ENCODE measurements at regions not wholly inside any gene's neighbourhood (a gene's known extent, or its start where the extent isn't known, plus 50 kb on each side); places are given as distances from the start of the nearest gene placed in this dataset.

- Mint-ChIP-seq H3K36me3 (ENCODE audit: insufficient read depth) (no peaks in the 10 kb centered on the region), H3K9me3 (no peaks in the 10 kb centered on the region), H3K4me3 (no peak overlapping the region), H3K4me1 (ENCODE audit: low read depth) (peaks cover 37% of the 10 kb centered on the region), H3K27me3 (ENCODE audit: low read depth) (no peaks in the 10 kb centered on the region)
- ATAC-seq (no peak), DNase-seq (no peak)
These were observed 160.7 kb upstream of the ZNF32 start for GRCh38 chr10:43809211-43809930.

GRCh38 chr10:43808136-43808535, 159.5 kb upstream of the ZNF32 start:
- H3K4me3 Mint-ChIP-seq: no peak overlapping the region
- H3K9me3 Mint-ChIP-seq: no peaks in the 10 kb centered on the region
- no peaks in the 10 kb centered on the region for H3K27me3 Mint-ChIP-seq (ENCODE audit: low read depth)
- peak in 1 of 2 donors; percentile 67 for ATAC-seq
- peaks cover 37% of the 10 kb centered on the region for H3K4me1 Mint-ChIP-seq (ENCODE audit: low read depth)
- no peak for DNase-seq
- no peaks in the 10 kb centered on the region for H3K36me3 Mint-ChIP-seq (ENCODE audit: insufficient read depth)

GRCh38 chr10:43806831-43807640, 158.4 kb upstream of the ZNF32 start:
- Mint-ChIP-seq H3K4me1 (ENCODE audit: low read depth) (peaks cover 37% of the 10 kb centered on the region), H3K4me3 (no peak overlapping the region), H3K27me3 (ENCODE audit: low read depth) (no peaks in the 10 kb centered on the region), H3K9me3 (no peaks in the 10 kb centered on the region), H3K36me3 (ENCODE audit: insufficient read depth) (no peaks in the 10 kb centered on the region)
- DNase-seq: no peak
- no peak for ATAC-seq

GRCh38 chr10:43803791-43804190, 155.1 kb upstream of the ZNF32 start:
- no peak for DNase-seq
- Mint-ChIP-seq H3K36me3 (ENCODE audit: insufficient read depth) (no peaks in the 10 kb centered on the region), H3K27me3 (ENCODE audit: low read depth) (peaks cover 8% of the 10 kb centered on the region), H3K4me1 (ENCODE audit: low read depth) (peaks cover 24% of the 10 kb centered on the region), H3K4me3 (no peak overlapping the region), H3K9me3 (no peaks in the 10 kb centered on the region)
- no peak for ATAC-seq

GRCh38 chr10:43802988-43803696, 154.5 kb upstream of the ZNF32 start:
- peaks cover 19% of the 10 kb centered on the region for H3K4me1 Mint-ChIP-seq (ENCODE audit: low read depth)
- DNase-seq: no peak
- no peaks in the 10 kb centered on the region for H3K9me3 Mint-ChIP-seq
- peaks cover 12% of the 10 kb centered on the region for H3K27me3 Mint-ChIP-seq (ENCODE audit: low read depth)
- ATAC-seq: no peak
- no peaks in the 10 kb centered on the region for H3K36me3 Mint-ChIP-seq (ENCODE audit: insufficient read depth)
- H3K4me3 Mint-ChIP-seq: no peak overlapping the region

GRCh38 chr10:43801626-43802025, 152.9 kb upstream of the ZNF32 start:
- H3K4me3 Mint-ChIP-seq: no peak overlapping the region
- no peaks in the 10 kb centered on the region for H3K36me3 Mint-ChIP-seq (ENCODE audit: insufficient read depth)
- peaks cover 12% of the 10 kb centered on the region for H3K27me3 Mint-ChIP-seq (ENCODE audit: low read depth)
- DNase-seq (no peak), ATAC-seq (no peak)
- H3K9me3 Mint-ChIP-seq: no peaks in the 10 kb centered on the region
- peaks cover 10% of the 10 kb centered on the region for H3K4me1 Mint-ChIP-seq (ENCODE audit: low read depth)

- DNase-seq (no peak), ATAC-seq (no peak)
- Mint-ChIP-seq H3K4me3 (no peak overlapping the region), H3K36me3 (ENCODE audit: insufficient read depth) (no peaks in the 10 kb centered on the region), H3K27me3 (ENCODE audit: low read depth) (peaks cover 12% of the 10 kb centered on the region), H3K9me3 (no peaks in the 10 kb centered on the region), H3K4me1 (ENCODE audit: low read depth) (peaks cover 7% of the 10 kb centered on the region)
These were observed 152.5 kb upstream of the ZNF32 start for GRCh38 chr10:43801140-43801539.

- DNase-seq: no peak
- no peaks in the 10 kb centered on the region for H3K36me3 Mint-ChIP-seq (ENCODE audit: insufficient read depth)
- H3K4me3 Mint-ChIP-seq: no peak overlapping the region
- no peaks in the 10 kb centered on the region for H3K9me3 Mint-ChIP-seq
- no peak for ATAC-seq
- H3K27me3 Mint-ChIP-seq (ENCODE audit: low read depth): peaks cover 17% of the 10 kb centered on the region
- peaks cover 4% of the 10 kb centered on the region for H3K4me1 Mint-ChIP-seq (ENCODE audit: low read depth)
These were observed 148.1 kb upstream of the ZNF32 start for GRCh38 chr10:43796781-43797180.

GRCh38 chr10:43795639-43796038, 147.0 kb upstream of the ZNF32 start:
- no peaks in the 10 kb centered on the region for H3K9me3 Mint-ChIP-seq
- no peak for DNase-seq

GRCh38 chr10:43795093-43795492, 146.4 kb upstream of the ZNF32 start:
- Mint-ChIP-seq H3K4me1 (ENCODE audit: low read depth) (no peaks in the 10 kb centered on the region), H3K4me3 (no peak overlapping the region), H3K9me3 (no peaks in the 10 kb centered on the region), H3K27me3 (ENCODE audit: low read depth) (peaks cover 17% of the 10 kb centered on the region), H3K36me3 (ENCODE audit: insufficient read depth) (no peaks in the 10 kb centered on the region)
- no peak for ATAC-seq
- no peak for DNase-seq

More at GRCh38 chr10:43795639-43796038, 147.0 kb upstream of the ZNF32 start:
- Mint-ChIP-seq H3K27me3 (ENCODE audit: low read depth) (peaks cover 17% of the 10 kb centered on the region), H3K36me3 (ENCODE audit: insufficient read depth) (no peaks in the 10 kb centered on the region), H3K4me1 (ENCODE audit: low read depth) (no peaks in the 10 kb centered on the region), H3K4me3 (no peak overlapping the region)
- ATAC-seq: no peak

GRCh38 chr10:43794181-43794815, 145.6 kb upstream of the ZNF32 start:
- Mint-ChIP-seq H3K4me3 (no peak overlapping the region), H3K36me3 (ENCODE audit: insufficient read depth) (no peaks in the 10 kb centered on the region), H3K4me1 (ENCODE audit: low read depth) (no peaks in the 10 kb centered on the region), H3K9me3 (no peaks in the 10 kb centered on the region), H3K27me3 (ENCODE audit: low read depth) (peaks cover 14% of the 10 kb centered on the region)
- DNase-seq (no peak), ATAC-seq (no peak)

- no peak overlapping the region for H3K4me3 Mint-ChIP-seq
- no peaks in the 10 kb centered on the region for H3K36me3 Mint-ChIP-seq (ENCODE audit: insufficient read depth)
- peaks cover 8% of the 10 kb centered on the region for H3K27me3 Mint-ChIP-seq (ENCODE audit: low read depth)
- H3K9me3 Mint-ChIP-seq: no peaks in the 10 kb centered on the region
- no peaks in the 10 kb centered on the region for H3K4me1 Mint-ChIP-seq (ENCODE audit: low read depth)
- ATAC-seq (no peak), DNase-seq (no peak)
These were observed 145.0 kb upstream of the ZNF32 start for GRCh38 chr10:43793704-43794103.

GRCh38 chr10:43790147-43790546, 141.5 kb upstream of the ZNF32 start:
- H3K4me1 Mint-ChIP-seq (ENCODE audit: low read depth): no peaks in the 10 kb centered on the region
- no peaks in the 10 kb centered on the region for H3K27me3 Mint-ChIP-seq (ENCODE audit: low read depth)
- ATAC-seq (no peak), DNase-seq (no peak)
- H3K9me3 Mint-ChIP-seq: no peaks in the 10 kb centered on the region
- H3K36me3 Mint-ChIP-seq (ENCODE audit: insufficient read depth): no peaks in the 10 kb centered on the region
- H3K4me3 Mint-ChIP-seq: no peak overlapping the region

- peaks cover 15% of the 10 kb centered on the region for H3K4me1 Mint-ChIP-seq (ENCODE audit: low read depth)
- H3K36me3 Mint-ChIP-seq (ENCODE audit: insufficient read depth): no peaks in the 10 kb centered on the region
- H3K9me3 Mint-ChIP-seq: no peaks in the 10 kb centered on the region
These were observed 136.6 kb upstream of the ZNF32 start for GRCh38 chr10:43785252-43785651.

More at GRCh38 chr10:43785252-43785651, 136.6 kb upstream of the ZNF32 start:
- Mint-ChIP-seq H3K4me3 (no peak overlapping the region), H3K27me3 (ENCODE audit: low read depth) (no peaks in the 10 kb centered on the region)
- no peak for DNase-seq
- no peak for ATAC-seq
